ENCODE measurements at regions not wholly inside any gene's neighbourhood (a gene's known extent, or its start where the extent isn't known, plus 50 kb on each side); places are given as distances from the start of the nearest gene placed in this dataset.

GRCh38 chr6:145540741-145541140 lies 194.6 kb downstream of the EPM2A start:
- no peak for DNase-seq
- TF ChIP-seq GATA1 (IDR thresholded peaks at IDR 0.05; ENCODE audit: low read depth, low read length) (no peak), POLR2A (IDR thresholded peaks at IDR 0.05; ENCODE audit: low read length) (no peak)

GRCh38 chr6:145544041-145544440 lies 191.3 kb downstream of the EPM2A start:
- TF ChIP-seq POLR2A (IDR thresholded peaks at IDR 0.05; ENCODE audit: low read length): no peak
- TF ChIP-seq GATA1 (IDR thresholded peaks at IDR 0.05; ENCODE audit: low read depth, low read length): no peak
- DNase-seq: no peak

- no peak for DNase-seq
- TF ChIP-seq GATA1 (IDR thresholded peaks at IDR 0.05; ENCODE audit: low read depth, low read length): no peak
- no peak for TF ChIP-seq POLR2A (IDR thresholded peaks at IDR 0.05; ENCODE audit: low read length)
Measured at GRCh38 chr6:145544514-145544913, 190.8 kb downstream of the EPM2A start.

GRCh38 chr6:145546265-145546664 lies 189.1 kb downstream of the EPM2A start:
- DNase-seq: no peak
- no peak for TF ChIP-seq GATA1 (IDR thresholded peaks at IDR 0.05; ENCODE audit: low read depth, low read length)
- no peak for TF ChIP-seq POLR2A (IDR thresholded peaks at IDR 0.05; ENCODE audit: low read length)

GRCh38 chr6:145547594-145548335 lies 187.6 kb downstream of the EPM2A start:
- TF ChIP-seq POLR2A (IDR thresholded peaks at IDR 0.05; ENCODE audit: low read length): no peak
- no peak for TF ChIP-seq GATA1 (IDR thresholded peaks at IDR 0.05; ENCODE audit: low read depth, low read length)
- no peak for DNase-seq

- TF ChIP-seq GATA1 (IDR thresholded peaks at IDR 0.05; ENCODE audit: low read depth, low read length): no peak
- no peak for TF ChIP-seq POLR2A (IDR thresholded peaks at IDR 0.05; ENCODE audit: low read length)
- DNase-seq: no peak
Measured at GRCh38 chr6:145548933-145549648, 186.2 kb downstream of the EPM2A start.

GRCh38 chr6:145551164-145551563 lies 184.2 kb downstream of the EPM2A start:
- TF ChIP-seq GATA1 (IDR thresholded peaks at IDR 0.05; ENCODE audit: low read depth, low read length) (no peak), POLR2A (IDR thresholded peaks at IDR 0.05; ENCODE audit: low read length) (no peak)
- DNase-seq: no peak

- TF ChIP-seq GATA1 (IDR thresholded peaks at IDR 0.05; ENCODE audit: low read depth, low read length): no peak
- TF ChIP-seq POLR2A (IDR thresholded peaks at IDR 0.05; ENCODE audit: low read length): no peak
- DNase-seq: no peak
Measured at GRCh38 chr6:145555084-145555483, 180.2 kb downstream of the EPM2A start.

- DNase-seq: no peak
- no peak for TF ChIP-seq GATA1 (IDR thresholded peaks at IDR 0.05; ENCODE audit: low read depth, low read length)
- TF ChIP-seq POLR2A (IDR thresholded peaks at IDR 0.05; ENCODE audit: low read length): no peak
Measured at GRCh38 chr6:145557474-145557873, 177.8 kb downstream of the EPM2A start.

- TF ChIP-seq GATA1 (IDR thresholded peaks at IDR 0.05; ENCODE audit: low read depth, low read length) (no peak), POLR2A (IDR thresholded peaks at IDR 0.05; ENCODE audit: low read length) (no peak)
- no peak for DNase-seq
Measured at GRCh38 chr6:145559836-145560235, 175.5 kb downstream of the EPM2A start.

GRCh38 chr6:145561095-145562072 lies 173.9 kb downstream of the EPM2A start:
- TF ChIP-seq POLR2A (IDR thresholded peaks at IDR 0.05; ENCODE audit: low read length) (no peak), GATA1 (IDR thresholded peaks at IDR 0.05; ENCODE audit: low read depth, low read length) (no peak)
- DNase-seq: no peak

GRCh38 chr6:145562771-145563615 lies 172.3 kb downstream of the EPM2A start:
- DNase-seq: no peak
- TF ChIP-seq POLR2A (IDR thresholded peaks at IDR 0.05; ENCODE audit: low read length): no peak
- no peak for TF ChIP-seq GATA1 (IDR thresholded peaks at IDR 0.05; ENCODE audit: low read depth, low read length)

GRCh38 chr6:145564553-145564952 lies 170.8 kb downstream of the EPM2A start:
- TF ChIP-seq POLR2A (IDR thresholded peaks at IDR 0.05; ENCODE audit: low read length) (no peak), GATA1 (IDR thresholded peaks at IDR 0.05; ENCODE audit: low read depth, low read length) (no peak)

More at GRCh38 chr6:145564553-145564952, 170.8 kb downstream of the EPM2A start:
- DNase-seq: no peak
